ENCODE measurements at regions not wholly inside any gene's neighbourhood (a gene's known extent, or its start where the extent isn't known, plus 50 kb on each side); places are given as distances from the start of the nearest gene placed in this dataset.
"Not testable (repeated sequence)": the region's sequence is repeated elsewhere in the genome, so short reads cannot be mapped to it uniquely, and the experiment has no call there.

GRCh38 chr12:73677520-73678291 is 859.9 kb upstream of the ATXN7L3B start:
- Histone ChIP-seq H3K9me3 (ENCODE audit: low read depth) (no peaks in the 10 kb centered on the region), H3K36me3 (no peaks in the 10 kb centered on the region), H3K27ac (no peak overlapping the region), H3K4me3 (no peak overlapping the region), H3K4me1 (ENCODE audit: low read depth) (no peaks in the 10 kb centered on the region), H3K27me3 (no peaks in the 10 kb centered on the region)
- no peak for DNase-seq (ENCODE audit: low read depth in 1 of 2, low spot score in 1 of 2)
- no peak for TF ChIP-seq CTCF (IDR thresholded peaks at IDR 0.05; ENCODE audit: low read depth, low read length)

- H3K36me3 ChIP-seq: no peaks in the 10 kb centered on the region
- H3K4me1 ChIP-seq (ENCODE audit: low read depth): no peaks in the 10 kb centered on the region
- TF ChIP-seq CTCF (IDR thresholded peaks at IDR 0.05; ENCODE audit: low read depth, low read length): no peak
- H3K4me3 ChIP-seq: no peak overlapping the region
- no peak overlapping the region for H3K27ac ChIP-seq
- no peaks in the 10 kb centered on the region for H3K27me3 ChIP-seq
- DNase-seq (ENCODE audit: low read depth in 1 of 2, low spot score in 1 of 2): no peak
- H3K9me3 ChIP-seq (ENCODE audit: low read depth): no peaks in the 10 kb centered on the region
Measured at GRCh38 chr12:73678335-73678734, 859.3 kb upstream of the ATXN7L3B start.

GRCh38 chr12:73699318-73699717 is 838.3 kb upstream of the ATXN7L3B start:
- Histone ChIP-seq H3K4me1 (ENCODE audit: low read depth) (peaks cover 11% of the 10 kb centered on the region), H3K27me3 (no peaks in the 10 kb centered on the region), H3K4me3 (no peak overlapping the region), H3K27ac (no peak overlapping the region), H3K9me3 (ENCODE audit: low read depth) (no peaks in the 10 kb centered on the region), H3K36me3 (no peaks in the 10 kb centered on the region)
- peak in 1 of 2 donors; percentile 60 for DNase-seq (ENCODE audit: low read depth in 1 of 2, low spot score in 1 of 2)
- no peak for TF ChIP-seq CTCF (IDR thresholded peaks at IDR 0.05; ENCODE audit: low read depth, low read length)

GRCh38 chr12:73714655-73715054 is 823.0 kb upstream of the ATXN7L3B start:
- Histone ChIP-seq H3K4me3 (no peak overlapping the region), H3K27me3 (no peaks in the 10 kb centered on the region), H3K36me3 (no peaks in the 10 kb centered on the region), H3K9me3 (ENCODE audit: low read depth) (no peaks in the 10 kb centered on the region), H3K27ac (no peak overlapping the region), H3K4me1 (ENCODE audit: low read depth) (no peaks in the 10 kb centered on the region)
- no peak for TF ChIP-seq CTCF (IDR thresholded peaks at IDR 0.05; ENCODE audit: low read depth, low read length)
- DNase-seq (ENCODE audit: low read depth in 1 of 2, low spot score in 1 of 2): no peak

- not testable (repeated sequence) for H3K27me3 ChIP-seq
Measured at GRCh38 chr12:73716143-73716542, 821.5 kb upstream of the ATXN7L3B start.

GRCh38 chr12:73719223-73719622 is 818.4 kb upstream of the ATXN7L3B start:
- Histone ChIP-seq H3K27me3 (no peaks in the 10 kb centered on the region), H3K9me3 (ENCODE audit: low read depth) (no peaks in the 10 kb centered on the region), H3K4me1 (ENCODE audit: low read depth) (no peaks in the 10 kb centered on the region), H3K4me3 (no peak overlapping the region), H3K27ac (no peak overlapping the region), H3K36me3 (no peaks in the 10 kb centered on the region)
- TF ChIP-seq CTCF (IDR thresholded peaks at IDR 0.05; ENCODE audit: low read depth, low read length): no peak
- DNase-seq (ENCODE audit: low read depth in 1 of 2, low spot score in 1 of 2): no peak

More at GRCh38 chr12:73716143-73716542, 821.5 kb upstream of the ATXN7L3B start:
- H3K27ac ChIP-seq; H3K4me1 ChIP-seq (ENCODE audit: low read depth); H3K9me3 ChIP-seq (ENCODE audit: low read depth); DNase-seq (ENCODE audit: low read depth in 1 of 2, low spot score in 1 of 2); H3K36me3 ChIP-seq; H3K4me3 ChIP-seq: not testable (repeated sequence)
